PFSK-1 (cell line): ENCODE measurements at regions not wholly inside any gene's neighbourhood (a gene's known extent, or its start where the extent isn't known, plus 50 kb on each side); places are given as distances from the start of the nearest gene placed in this dataset.

ENCODE experiments used
- FOXP2 ChIP-seq: optimal IDR thresholded peaks from 2 replicates; pipeline ENCODE3; 2011; ENCODE audit warnings: borderline replicate concordance, control low read depth, inconsistent platforms; ENCODE audit not compliant: insufficient read depth; ENCODE audit errors: extremely low read length, extremely low read depth
- POLR2AphosphoS5 ChIP-seq: IDR thresholded peaks from 2 replicates; pipeline ENCODE4 v1.6.1; 2012; ENCODE audit warnings: low read depth, mild to moderate bottlenecking, control low read depth, low read length, moderate library complexity
- REST ChIP-seq, 2 experiments: IDR thresholded peaks; 2 replicates each; pipeline versions ENCODE4 v1.6.1 to v1.8.0; 2011 to 2012; ENCODE audit warnings: low read depth in 2 of 2, low read length in 2 of 2, control low read depth in 1 of 2, inconsistent platforms in 1 of 2, mild to moderate bottlenecking in 1 of 2, moderate library complexity in 1 of 2; ENCODE audit not compliant: insufficient read depth in 1 of 2
- SIN3A ChIP-seq: IDR thresholded peaks from 2 replicates; pipeline ENCODE4 v1.6.1; 2012; ENCODE audit warnings: mild to moderate bottlenecking, low read length, moderate library complexity, borderline replicate concordance; ENCODE audit not compliant: insufficient read depth
- TAF1 ChIP-seq: IDR thresholded peaks from 2 replicates; pipeline ENCODE4 v1.6.1; 2012; ENCODE audit warnings: low read length, control low read depth, borderline replicate concordance; ENCODE audit not compliant: insufficient read depth

- TF ChIP-seq TAF1, result no peak
- TF ChIP-seq POLR2AphosphoS5, result no peak
- TF ChIP-seq REST (IDR thresholded peaks at IDR 0.05; ENCODE audit: insufficient read depth in 1 of 2, low read depth in 2 of 2, low read length in 2 of 2), result no peak
- no peak for TF ChIP-seq FOXP2
- TF ChIP-seq SIN3A, result no peak
Observed at GRCh38 chr10:60464659-60465058, 75.0 kb upstream of the ANK3 start.
